IPS DF 4.7 (cell line): ENCODE measurements at regions not wholly inside any gene's neighbourhood (a gene's known extent, or its start where the extent isn't known, plus 50 kb on each side); places are given as distances from the start of the nearest gene placed in this dataset.

ENCODE experiments used
- DNase-seq: peaks from one replicate; pipeline ENCODE4 v3.0.0-alpha.2; 2013; ENCODE audit warnings: low spot score; ENCODE audit errors: extremely low read depth

- DNase-seq, result no peak
These were observed 80.3 kb downstream of the NXPE2 start for GRCh38 chr11:114758627-114759026.

- peak; percentile 41 for DNase-seq
These were observed 84.1 kb downstream of the NXPE2 start for GRCh38 chr11:114762408-114762807.

- no peak for DNase-seq
These were observed 86.2 kb downstream of the NXPE2 start for GRCh38 chr11:114764563-114764962.

GRCh38 chr11:114771172-114771571, 92.8 kb downstream of the NXPE2 start:
- no peak for DNase-seq

- no peak for DNase-seq
These were observed 95.4 kb downstream of the NXPE2 start for GRCh38 chr11:114773541-114774338.

GRCh38 chr11:114774599-114775361, 96.5 kb downstream of the NXPE2 start:
- no peak for DNase-seq

GRCh38 chr11:114775875-114776621, 97.7 kb downstream of the NXPE2 start:
- no peak for DNase-seq

- no peak for DNase-seq
These were observed 98.6 kb downstream of the NXPE2 start for GRCh38 chr11:114776956-114777355.

- no peak for DNase-seq
These were observed 100.9 kb downstream of the NXPE2 start for GRCh38 chr11:114779189-114779588.

- no peak for DNase-seq
These were observed 104.5 kb downstream of the NXPE2 start for GRCh38 chr11:114782650-114783310.

GRCh38 chr11:114783805-114784204, 105.5 kb downstream of the NXPE2 start:
- no peak for DNase-seq

GRCh38 chr11:114784216-114784615, 105.9 kb downstream of the NXPE2 start:
- no peak for DNase-seq

GRCh38 chr11:114784891-114785290, 106.6 kb downstream of the NXPE2 start:
- no peak for DNase-seq

GRCh38 chr11:114785820-114786219, 107.5 kb downstream of the NXPE2 start:
- no peak for DNase-seq

- no peak for DNase-seq
These were observed 108.8 kb downstream of the NXPE2 start for GRCh38 chr11:114787126-114787525.

- DNase-seq, result no peak
These were observed 112.6 kb downstream of the NXPE2 start for GRCh38 chr11:114790910-114791309.

GRCh38 chr11:114794048-114794684, 115.8 kb downstream of the NXPE2 start:
- no peak for DNase-seq

- no peak for DNase-seq
These were observed 118.8 kb downstream of the NXPE2 start for GRCh38 chr11:114796954-114797721.

- no peak for DNase-seq
These were observed 121.1 kb downstream of the NXPE2 start for GRCh38 chr11:114799476-114799875.

- DNase-seq, result no peak
These were observed 123.4 kb downstream of the NXPE2 start for GRCh38 chr11:114801773-114802172.
